ENCODE measurements at regions not wholly inside any gene's neighbourhood (a gene's known extent, or its start where the extent isn't known, plus 50 kb on each side); places are given as distances from the start of the nearest gene placed in this dataset.

GRCh38 chr4:149175549-149175948, 640.1 kb downstream of the IQCM start:
- TF ChIP-seq ISL1 (CRISPR knock-in tag; IDR thresholded peaks at IDR 0.05), result no peak
- TF ChIP-seq CSRNP3 (CRISPR knock-in tag; IDR thresholded peaks at IDR 0.05), result no peak
- no peak for TF ChIP-seq CREB5 (CRISPR knock-in tag; IDR thresholded peaks at IDR 0.05; ENCODE audit: low read depth)
- no peak for TF ChIP-seq ZFP30 (CRISPR knock-in tag; IDR thresholded peaks at IDR 0.05)
